PFSK-1 (cell line): ENCODE measurements at regions not wholly inside any gene's neighbourhood (a gene's known extent, or its start where the extent isn't known, plus 50 kb on each side); places are given as distances from the start of the nearest gene placed in this dataset.
A peak's percentile ranks its signal among the peaks of the same experiment; 100 is the strongest.

ENCODE experiments used
- FOXP2 ChIP-seq: optimal IDR thresholded peaks from 2 replicates; pipeline ENCODE3; 2011; ENCODE audit warnings: borderline replicate concordance, control low read depth, inconsistent platforms; ENCODE audit not compliant: insufficient read depth; ENCODE audit errors: extremely low read length, extremely low read depth
- POLR2AphosphoS5 ChIP-seq: IDR thresholded peaks from 2 replicates; pipeline ENCODE4 v1.6.1; 2012; ENCODE audit warnings: low read depth, mild to moderate bottlenecking, control low read depth, low read length, moderate library complexity
- SIN3A ChIP-seq: IDR thresholded peaks from 2 replicates; pipeline ENCODE4 v1.6.1; 2012; ENCODE audit warnings: mild to moderate bottlenecking, low read length, moderate library complexity, borderline replicate concordance; ENCODE audit not compliant: insufficient read depth
- TAF1 ChIP-seq: IDR thresholded peaks from 2 replicates; pipeline ENCODE4 v1.6.1; 2012; ENCODE audit warnings: low read length, control low read depth, borderline replicate concordance; ENCODE audit not compliant: insufficient read depth
- TF ChIP-seq, protein P1 (sequence below), 2 experiments: IDR thresholded peaks; 2 replicates each; pipeline versions ENCODE4 v1.6.1 to v1.8.0; 2011 to 2012; ENCODE audit warnings: low read depth in 2 of 2, low read length in 2 of 2, control low read depth in 1 of 2, inconsistent platforms in 1 of 2, mild to moderate bottlenecking in 1 of 2, moderate library complexity in 1 of 2; ENCODE audit not compliant: insufficient read depth in 1 of 2

DNA sequence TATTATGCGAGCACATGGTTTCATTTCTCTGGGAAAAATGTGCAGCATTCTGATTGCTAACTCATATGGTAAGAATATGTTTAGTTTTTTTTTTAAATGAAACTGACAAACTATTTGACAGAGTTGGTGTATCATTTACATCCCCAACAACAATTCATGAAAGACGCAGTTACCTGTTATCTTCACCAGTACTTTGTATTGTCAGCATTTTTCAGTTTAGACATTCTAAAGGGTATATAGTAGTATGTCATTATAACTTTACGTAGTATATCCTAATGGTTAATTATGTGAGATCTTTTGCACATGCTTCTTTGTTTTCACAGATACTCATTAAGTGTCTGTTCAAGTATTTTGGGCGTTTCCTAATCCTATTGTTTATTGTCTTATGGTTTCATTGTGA, 891.1 kb upstream of the AGA start:
- TF ChIP-seq POLR2AphosphoS5 (no peak), FOXP2 (no peak), TAF1 (no peak), SIN3A (no peak)
- TF ChIP-seq, protein P1, sequence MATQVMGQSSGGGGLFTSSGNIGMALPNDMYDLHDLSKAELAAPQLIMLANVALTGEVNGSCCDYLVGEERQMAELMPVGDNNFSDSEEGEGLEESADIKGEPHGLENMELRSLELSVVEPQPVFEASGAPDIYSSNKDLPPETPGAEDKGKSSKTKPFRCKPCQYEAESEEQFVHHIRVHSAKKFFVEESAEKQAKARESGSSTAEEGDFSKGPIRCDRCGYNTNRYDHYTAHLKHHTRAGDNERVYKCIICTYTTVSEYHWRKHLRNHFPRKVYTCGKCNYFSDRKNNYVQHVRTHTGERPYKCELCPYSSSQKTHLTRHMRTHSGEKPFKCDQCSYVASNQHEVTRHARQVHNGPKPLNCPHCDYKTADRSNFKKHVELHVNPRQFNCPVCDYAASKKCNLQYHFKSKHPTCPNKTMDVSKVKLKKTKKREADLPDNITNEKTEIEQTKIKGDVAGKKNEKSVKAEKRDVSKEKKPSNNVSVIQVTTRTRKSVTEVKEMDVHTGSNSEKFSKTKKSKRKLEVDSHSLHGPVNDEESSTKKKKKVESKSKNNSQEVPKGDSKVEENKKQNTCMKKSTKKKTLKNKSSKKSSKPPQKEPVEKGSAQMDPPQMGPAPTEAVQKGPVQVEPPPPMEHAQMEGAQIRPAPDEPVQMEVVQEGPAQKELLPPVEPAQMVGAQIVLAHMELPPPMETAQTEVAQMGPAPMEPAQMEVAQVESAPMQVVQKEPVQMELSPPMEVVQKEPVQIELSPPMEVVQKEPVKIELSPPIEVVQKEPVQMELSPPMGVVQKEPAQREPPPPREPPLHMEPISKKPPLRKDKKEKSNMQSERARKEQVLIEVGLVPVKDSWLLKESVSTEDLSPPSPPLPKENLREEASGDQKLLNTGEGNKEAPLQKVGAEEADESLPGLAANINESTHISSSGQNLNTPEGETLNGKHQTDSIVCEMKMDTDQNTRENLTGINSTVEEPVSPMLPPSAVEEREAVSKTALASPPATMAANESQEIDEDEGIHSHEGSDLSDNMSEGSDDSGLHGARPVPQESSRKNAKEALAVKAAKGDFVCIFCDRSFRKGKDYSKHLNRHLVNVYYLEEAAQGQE (IDR thresholded peaks at IDR 0.05; ENCODE audit: insufficient read depth in 1 of 2, low read depth in 2 of 2, low read length in 2 of 2) = no peak

DNA sequence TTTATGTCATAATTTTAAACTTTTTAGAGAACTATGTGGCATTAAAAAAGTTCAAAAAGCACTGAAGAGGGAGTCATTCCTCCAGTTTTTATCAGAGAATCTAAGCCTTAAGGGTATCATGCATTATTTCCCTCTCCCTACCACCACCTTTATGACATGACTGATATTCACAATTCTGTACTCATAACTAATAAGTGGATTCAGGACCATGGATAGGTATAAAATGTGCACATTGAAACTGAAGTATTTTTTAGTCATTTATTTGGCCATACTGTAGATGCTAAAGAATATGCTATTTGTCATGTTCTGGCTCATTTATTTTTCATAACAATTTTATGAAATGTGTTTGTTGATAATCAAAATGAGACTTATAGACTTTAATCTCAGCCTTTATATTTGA, 897.5 kb upstream of the AGA start:
- TF ChIP-seq SIN3A = no peak
- TF ChIP-seq POLR2AphosphoS5 = no peak
- TF ChIP-seq, protein P1 (IDR thresholded peaks at IDR 0.05; ENCODE audit: insufficient read depth in 1 of 2, low read depth in 2 of 2, low read length in 2 of 2) = peak; percentile 44 to 45; a peak in 2 of 4 replicates
- no peak for TF ChIP-seq FOXP2
- no peak for TF ChIP-seq TAF1

DNA sequence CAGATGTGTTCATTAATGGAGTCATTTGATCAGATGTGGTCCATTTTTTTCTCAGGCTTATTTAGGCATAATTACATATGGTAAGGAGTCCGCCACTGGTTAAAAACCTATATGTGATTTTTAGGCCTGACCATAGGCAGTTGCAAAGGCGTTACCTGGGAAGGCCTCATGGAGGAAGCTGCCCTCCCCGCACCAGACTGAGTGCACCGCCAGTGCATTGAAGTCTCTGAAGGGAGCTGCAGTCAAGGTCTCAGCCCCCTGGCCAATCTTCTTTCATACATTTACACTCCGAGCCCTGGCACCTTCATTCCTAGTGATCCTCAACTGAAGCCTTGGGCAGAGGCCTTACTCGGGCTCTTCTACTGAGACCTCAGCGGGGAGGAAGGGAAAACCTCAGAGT, 898.2 kb upstream of the AGA start:
- TF ChIP-seq FOXP2 (no peak), TAF1 (no peak), POLR2AphosphoS5 (no peak), SIN3A (no peak)
- TF ChIP-seq, protein P1 (IDR thresholded peaks at IDR 0.05; ENCODE audit: insufficient read depth in 1 of 2, low read depth in 2 of 2, low read length in 2 of 2) = no peak

DNA sequence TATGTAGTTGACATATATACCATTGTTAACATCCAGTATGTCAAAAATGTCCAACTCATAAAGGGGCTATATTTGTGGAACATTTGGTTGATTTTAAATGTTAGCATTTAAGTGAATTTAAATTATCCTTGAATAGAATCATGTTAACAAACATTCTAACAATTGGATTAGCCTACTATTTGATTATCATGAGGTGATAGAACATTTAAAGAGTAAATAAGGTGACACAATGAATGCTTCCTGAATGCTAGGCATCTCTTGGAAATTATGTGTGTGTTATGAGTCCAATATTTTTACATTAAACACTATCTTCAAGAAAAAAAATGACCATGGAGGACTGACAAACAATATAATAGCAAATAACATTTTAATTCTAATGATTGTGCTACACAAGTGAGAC, 901.9 kb upstream of the AGA start:
- TF ChIP-seq TAF1 (no peak), FOXP2 (no peak), SIN3A (no peak), POLR2AphosphoS5 (no peak)
- TF ChIP-seq, protein P1 (IDR thresholded peaks at IDR 0.05; ENCODE audit: insufficient read depth in 1 of 2, low read depth in 2 of 2, low read length in 2 of 2) = no peak

DNA sequence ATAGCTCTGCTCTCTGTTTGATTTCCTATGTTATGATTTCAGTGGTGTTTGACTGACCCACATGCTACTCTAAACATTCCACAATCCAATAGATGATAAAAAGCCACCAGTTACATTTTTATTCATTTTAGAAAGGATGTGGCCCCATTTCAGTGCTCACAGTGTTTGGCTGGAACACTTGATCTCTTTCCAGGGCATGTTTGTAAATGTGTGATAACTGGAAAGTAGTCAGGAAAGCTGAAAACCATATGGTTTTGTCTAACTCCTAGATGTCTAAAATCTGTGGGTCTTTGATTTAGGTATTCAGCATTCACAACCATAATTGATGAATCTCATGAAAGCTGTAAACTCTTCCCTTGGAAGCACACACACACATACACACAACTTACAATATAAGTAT, 904.9 kb upstream of the AGA start:
- TF ChIP-seq TAF1 (no peak), SIN3A (no peak), FOXP2 (no peak), POLR2AphosphoS5 (no peak)
- TF ChIP-seq, protein P1 (IDR thresholded peaks at IDR 0.05; ENCODE audit: insufficient read depth in 1 of 2, low read depth in 2 of 2, low read length in 2 of 2) = no peak
